Caco-2 (cell line): ENCODE measurements at regions not wholly inside any gene's neighbourhood (a gene's known extent, or its start where the extent isn't known, plus 50 kb on each side); places are given as distances from the start of the nearest gene placed in this dataset.
A peak's percentile ranks its signal among the peaks of the same experiment; 100 is the strongest.

ENCODE experiments used
- BruUV-seq: library from RNA; stranded (reverse); fragments of 400-500 nt; replicated peaks from 2 replicates; lab custom pipeline; 2021; lab: Mats Ljungman, UMichigan
- CTCF ChIA-PET: fragments of 300-600 bp; sonication (Branson Sonifier 250); formaldehyde crosslinking; loops from one replicate; lab custom pipeline; 2022; ENCODE audit warnings: antibody characterized with exemption; lab: Charles Lee
- POLR2A ChIA-PET: fragments of 300-600 bp; sonication (Branson Sonifier 250); formaldehyde crosslinking; loops from one replicate; lab custom pipeline; 2022; ENCODE audit warnings: antibody characterized with exemption; lab: Charles Lee
- DNase-seq, 2 experiments: peaks; one replicate each; pipeline versions ENCODE4 v3.0.0 to v3.0.0-alpha.2; 2020 to 2022
- H3K27me3 ChIP-seq: replicated peaks from 2 replicates; pipeline ENCODE4 v1.6.0; 2011; ENCODE audit warnings: low read length; ENCODE audit not compliant: control insufficient read depth, insufficient read depth
- H3K36me3 ChIP-seq: 2 replicates; pipeline ENCODE4 v1.5.1; 2011; ENCODE audit warnings: low read length; ENCODE audit not compliant: control insufficient read depth, insufficient read depth
- H3K4me1 ChIP-seq: fragments of 250-450 bp; sonication (Bioruptor Pico); 2 replicates; pipeline ENCODE4 v1.5.1; 2020; ENCODE audit warnings: mild to moderate bottlenecking
- H3K4me3 ChIP-seq: 2 replicates; pipeline ENCODE4 v1.5.1; 2011; ENCODE audit warnings: low read depth, mild to moderate bottlenecking, control low read depth, low read length
- H3K9me3 ChIP-seq: fragments of 250-450 bp; sonication (Bioruptor Pico); 2 replicates; pipeline ENCODE4 v1.5.1; 2020; ENCODE audit warnings: mild to moderate bottlenecking, moderate library complexity
- H3K27ac Mint-ChIP-seq: one replicate; pipeline ENCODE4 v1.8.0; 2022; ENCODE audit warnings: mixed read lengths; ENCODE audit not compliant: unreplicated experiment
- H3K27me3 Mint-ChIP-seq: one replicate; pipeline ENCODE4 v1.8.0; 2022; ENCODE audit warnings: mixed read lengths; ENCODE audit not compliant: insufficient read depth, unreplicated experiment
- H3K36me3 Mint-ChIP-seq: one replicate; pipeline ENCODE4 v1.8.0; 2022; ENCODE audit warnings: mild to moderate bottlenecking, mixed read lengths; ENCODE audit not compliant: insufficient read depth, unreplicated experiment
- H3K4me1 Mint-ChIP-seq: one replicate; pipeline ENCODE4 v1.8.0; 2022; ENCODE audit warnings: low read depth, mixed read lengths; ENCODE audit not compliant: unreplicated experiment
- H3K4me3 Mint-ChIP-seq: one replicate; pipeline ENCODE4 v1.8.0; 2022; ENCODE audit warnings: mild to moderate bottlenecking, moderate library complexity, mixed read lengths; ENCODE audit not compliant: unreplicated experiment
- H3K9me3 Mint-ChIP-seq: one replicate; pipeline ENCODE4 v1.8.0; 2022; ENCODE audit warnings: mixed read lengths; ENCODE audit not compliant: unreplicated experiment
- CTCF ChIP-seq, 2 experiments: fragments of 200-600 bp in 1 of 2; IDR thresholded peaks; 1 replicate in 1 of 2; 2 replicates in 1 of 2; pipeline versions ENCODE4 v1.5.1 to v1.8.0; 2011 to 2022; ENCODE audit warnings: antibody characterized with exemption in 1 of 2, control low read depth in 1 of 2, inconsistent platforms in 1 of 2, low read depth in 1 of 2, low read length in 1 of 2, mild to moderate bottlenecking in 1 of 2, moderate library complexity in 1 of 2; ENCODE audit not compliant: insufficient read depth in 1 of 2, severe bottlenecking in 1 of 2, unreplicated experiment in 1 of 2
- intact Hi-C: fragments of 100-400 bp; cut with micrococcal nuclease; formaldehyde crosslinking; loops from one replicate; pipeline ENCODE4 v1.10.0; 2022; ENCODE audit not compliant: unreplicated experiment

GRCh38 chr20:18901980-18902737, 88.6 kb downstream of the SCP2D1 start:
- Mint-ChIP-seq H3K36me3 (no peaks in the 10 kb centered on the region), H3K4me1 (no peaks in the 10 kb centered on the region), H3K4me3 (no peak overlapping the region), H3K27me3 (peaks cover 6% of the 10 kb centered on the region), H3K27ac (no peak overlapping the region), H3K9me3 (no peaks in the 10 kb centered on the region)
- H3K9me3 ChIP-seq = no peaks in the 10 kb centered on the region
- H3K27me3 ChIP-seq = no peaks in the 10 kb centered on the region
- POLR2A ChIA-PET = no interaction called here
- CTCF ChIA-PET = interaction anchor here (0.7 to 2.2 kb wide), 2 partner anchors 185 to 270 kb away, joined by 3 to 7 read pairs; no protein-coding TSS in a partner anchor
- DNase-seq = no peak
- TF ChIP-seq CTCF (IDR thresholded peaks at IDR 0.05; ENCODE audit: insufficient read depth in 1 of 2, low read depth in 1 of 2, low read length in 1 of 2, severe bottlenecking in 1 of 2, unreplicated experiment in 1 of 2) = no peak
- intact Hi-C loops = loop anchor here (10.0 kb wide), 1 partner anchor 487 kb away; no protein-coding TSS in a partner anchor
- no TSS peak for BruUV-seq
- no peak overlapping the region for H3K4me3 ChIP-seq
- no peaks in the 10 kb centered on the region for H3K4me1 ChIP-seq
- no peaks in the 10 kb centered on the region for H3K36me3 ChIP-seq

- intact Hi-C loops = loop anchor here (1.0 to 10.0 kb wide), 7 partner anchors 67 to 759 kb away; no protein-coding TSS in a partner anchor
- Histone ChIP-seq H3K27me3 (no peaks in the 10 kb centered on the region; the same call in 1 of the 2 replicates), H3K4me1 (no peaks in the 10 kb centered on the region), H3K9me3 (no peaks in the 10 kb centered on the region), H3K4me3 (no peak overlapping the region), H3K36me3 (no peaks in the 10 kb centered on the region)
- no TSS peak for BruUV-seq
- H3K27ac Mint-ChIP-seq = no peak overlapping the region
- no peaks in the 10 kb centered on the region for H3K4me1 Mint-ChIP-seq
- no peak for TF ChIP-seq CTCF (IDR thresholded peaks at IDR 0.05; ENCODE audit: insufficient read depth in 1 of 2, low read depth in 1 of 2, low read length in 1 of 2, severe bottlenecking in 1 of 2, unreplicated experiment in 1 of 2)
- H3K36me3 Mint-ChIP-seq = no peaks in the 10 kb centered on the region
- peaks cover 4% of the 10 kb centered on the region for H3K27me3 Mint-ChIP-seq
- peak in 1 of 2 experiments; percentile 28 for DNase-seq
- ChIA-PET CTCF (interaction anchor here (0.7 to 1.7 kb wide), 9 partner anchors 13 to 345 kb away, joined by 3 to 20 read pairs (median 6); no protein-coding TSS in a partner anchor), POLR2A (no interaction called here)
- H3K4me3 Mint-ChIP-seq = no peak overlapping the region
- no peaks in the 10 kb centered on the region for H3K9me3 Mint-ChIP-seq
Observed at GRCh38 chr20:18904192-18904591, 90.6 kb downstream of the SCP2D1 start.

GRCh38 chr20:18904624-18905023, 91.0 kb downstream of the SCP2D1 start:
- no TSS peak for BruUV-seq
- Histone ChIP-seq H3K9me3 (no peaks in the 10 kb centered on the region), H3K4me1 (no peaks in the 10 kb centered on the region), H3K36me3 (no peaks in the 10 kb centered on the region), H3K4me3 (no peak overlapping the region), H3K27me3 (no peaks in the 10 kb centered on the region; the same call in 1 of the 2 replicates)
- H3K4me3 Mint-ChIP-seq = no peak overlapping the region
- POLR2A ChIA-PET = no interaction called here
- CTCF ChIA-PET = interaction anchor here (0.5 to 1.7 kb wide), 10 partner anchors 12 to 345 kb away, joined by 3 to 20 read pairs (median 4); no protein-coding TSS in a partner anchor
- peak in 1 of 2 experiments; percentile 41 for DNase-seq
- no peaks in the 10 kb centered on the region for H3K4me1 Mint-ChIP-seq
- peaks cover 4% of the 10 kb centered on the region for H3K27me3 Mint-ChIP-seq
- no peak overlapping the region for H3K27ac Mint-ChIP-seq
- H3K36me3 Mint-ChIP-seq = no peaks in the 10 kb centered on the region
- intact Hi-C loops = loop anchor here (1.0 to 10.0 kb wide), 7 partner anchors 67 to 758 kb away; no protein-coding TSS in a partner anchor
- TF ChIP-seq CTCF (IDR thresholded peaks at IDR 0.05; ENCODE audit: insufficient read depth in 1 of 2, low read depth in 1 of 2, low read length in 1 of 2, severe bottlenecking in 1 of 2, unreplicated experiment in 1 of 2) = peak in 1 of 2 experiments; percentile 66
- H3K9me3 Mint-ChIP-seq = no peaks in the 10 kb centered on the region
